Nephron progenitor cell (in vitro differentiated cells): ENCODE measurements at regions not wholly inside any gene's neighbourhood (a gene's known extent, or its start where the extent isn't known, plus 50 kb on each side); places are given as distances from the start of the nearest gene placed in this dataset.

ENCODE experiments used
- DNase-seq: peaks from one replicate; pipeline ENCODE4 v3.0.0; 2021
- H3K27ac Mint-ChIP-seq: 2 replicates; pipeline ENCODE4 v1.8.0; 2021; ENCODE audit warnings: mild to moderate bottlenecking, moderate library complexity, mixed read lengths
- H3K27me3 Mint-ChIP-seq: 2 replicates; pipeline ENCODE4 v1.8.0; 2021; ENCODE audit warnings: mild to moderate bottlenecking, low read depth, mixed read lengths; ENCODE audit not compliant: poor library complexity
- H3K36me3 Mint-ChIP-seq: 2 replicates; pipeline ENCODE4 v1.8.0; 2021; ENCODE audit warnings: low read depth, mixed read lengths
- H3K4me1 Mint-ChIP-seq: 2 replicates; pipeline ENCODE4 v1.8.0; 2021; ENCODE audit warnings: mixed read lengths
- H3K4me3 Mint-ChIP-seq: 2 replicates; pipeline ENCODE4 v1.8.0; 2021; ENCODE audit warnings: mild to moderate bottlenecking, moderate library complexity, mixed read lengths
- H3K9me3 Mint-ChIP-seq: 2 replicates; pipeline ENCODE4 v1.8.0; 2021; ENCODE audit warnings: mild to moderate bottlenecking, moderate library complexity, mixed read lengths
- CTCF ChIP-seq: fragments of 200-600 bp; sonication (generic); IDR thresholded peaks from 2 replicates; pipeline ENCODE4 v1.5.0; 2021; ENCODE audit warnings: antibody characterized with exemption

- peaks cover 31% of the 10 kb centered on the region for H3K27me3 Mint-ChIP-seq
- H3K4me1 Mint-ChIP-seq: peaks cover 18% of the 10 kb centered on the region
- peaks cover 3% of the 10 kb centered on the region for H3K9me3 Mint-ChIP-seq
- TF ChIP-seq CTCF: no peak
- no peaks in the 10 kb centered on the region for H3K36me3 Mint-ChIP-seq
- H3K27ac Mint-ChIP-seq: no peak overlapping the region
- DNase-seq: no peak
- no peak overlapping the region for H3K4me3 Mint-ChIP-seq
Measured at GRCh38 chr2:157933160-157933920, 57.2 kb upstream of the ACVR1 start.

GRCh38 chr2:157932480-157933159, 56.5 kb upstream of the ACVR1 start:
- Mint-ChIP-seq H3K36me3 (no peaks in the 10 kb centered on the region), H3K9me3 (peaks cover 3% of the 10 kb centered on the region), H3K27me3 (peaks cover 31% of the 10 kb centered on the region), H3K4me1 (peaks cover 15% of the 10 kb centered on the region), H3K4me3 (no peak overlapping the region), H3K27ac (no peak overlapping the region)
- DNase-seq: no peak
- no peak for TF ChIP-seq CTCF

GRCh38 chr2:157931542-157931941, 55.4 kb upstream of the ACVR1 start:
- no peak for TF ChIP-seq CTCF
- Mint-ChIP-seq H3K27ac (no peak overlapping the region), H3K4me3 (no peak overlapping the region), H3K9me3 (peaks cover 3% of the 10 kb centered on the region), H3K4me1 (peaks cover 15% of the 10 kb centered on the region), H3K27me3 (peaks cover 31% of the 10 kb centered on the region), H3K36me3 (no peaks in the 10 kb centered on the region)
- no peak for DNase-seq

GRCh38 chr2:157930728-157931127, 54.6 kb upstream of the ACVR1 start:
- no peak for TF ChIP-seq CTCF
- H3K4me1 Mint-ChIP-seq: peaks cover 15% of the 10 kb centered on the region
- H3K27ac Mint-ChIP-seq: no peak overlapping the region
- H3K4me3 Mint-ChIP-seq: no peak overlapping the region
- DNase-seq: no peak
- H3K36me3 Mint-ChIP-seq: no peaks in the 10 kb centered on the region
- H3K27me3 Mint-ChIP-seq: peaks cover 29% of the 10 kb centered on the region
- H3K9me3 Mint-ChIP-seq: peaks cover 3% of the 10 kb centered on the region

GRCh38 chr2:157929871-157930667, 53.9 kb upstream of the ACVR1 start:
- Mint-ChIP-seq H3K4me1 (peaks cover 19% of the 10 kb centered on the region), H3K36me3 (no peaks in the 10 kb centered on the region)
- DNase-seq: no peak

More at GRCh38 chr2:157929871-157930667, 53.9 kb upstream of the ACVR1 start:
- no peak for TF ChIP-seq CTCF
- no peak overlapping the region for H3K4me3 Mint-ChIP-seq
- peaks cover 28% of the 10 kb centered on the region for H3K27me3 Mint-ChIP-seq
- peaks cover 3% of the 10 kb centered on the region for H3K9me3 Mint-ChIP-seq
- H3K27ac Mint-ChIP-seq: no peak overlapping the region
